Kidney epithelial cell (primary cell): ENCODE measurements at regions not wholly inside any gene's neighbourhood (a gene's known extent, or its start where the extent isn't known, plus 50 kb on each side); places are given as distances from the start of the nearest gene placed in this dataset.

Experiments used
- DNase-seq: peaks from one replicate; pipeline ENCODE4 v3.0.0-alpha.2; 2010; ENCODE audit warnings: low read depth
- H3K27me3 ChIP-seq: 2 replicates; pipeline ENCODE4 v1.6.0; 2011; ENCODE audit warnings: low read length; ENCODE audit not compliant: control insufficient read depth, insufficient read depth
- H3K36me3 ChIP-seq: 2 replicates; pipeline ENCODE4 v1.5.1; 2011; ENCODE audit warnings: low read length; ENCODE audit not compliant: control insufficient read depth, insufficient read depth
- H3K4me3 ChIP-seq: 2 replicates; pipeline ENCODE4 v1.5.1; 2011; ENCODE audit warnings: low read depth, mild to moderate bottlenecking, control low read depth, low read length
- TF ChIP-seq, protein P1 (sequence below): IDR thresholded peaks from 2 replicates; pipeline ENCODE4 v1.5.1; 2011; ENCODE audit warnings: mild to moderate bottlenecking, moderate library complexity, low read length, control low read depth, inconsistent platforms; ENCODE audit not compliant: insufficient read depth, poor library complexity, severe bottlenecking

DNA sequence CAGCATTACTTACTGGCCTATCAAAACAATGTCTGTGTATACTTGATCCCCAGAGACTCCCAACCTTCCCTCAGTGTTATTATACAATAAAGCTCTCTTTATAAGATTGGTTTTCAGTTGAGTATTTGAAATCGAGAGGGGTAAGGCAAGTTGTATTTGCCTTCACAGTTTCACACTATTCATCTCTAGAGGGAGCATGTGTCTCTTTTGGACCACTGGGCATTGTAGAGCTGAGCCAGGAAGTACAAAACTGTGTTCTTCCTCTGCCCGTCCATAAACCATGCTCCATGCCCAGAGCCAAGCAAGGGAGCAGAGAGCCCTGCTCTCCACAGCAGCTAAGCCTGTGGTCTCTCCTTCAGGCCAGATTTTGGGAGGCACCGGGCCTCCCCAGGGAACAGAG, 61.5 kb upstream of the HHIP start:
- no peak for DNase-seq
- TF ChIP-seq, protein P1, sequence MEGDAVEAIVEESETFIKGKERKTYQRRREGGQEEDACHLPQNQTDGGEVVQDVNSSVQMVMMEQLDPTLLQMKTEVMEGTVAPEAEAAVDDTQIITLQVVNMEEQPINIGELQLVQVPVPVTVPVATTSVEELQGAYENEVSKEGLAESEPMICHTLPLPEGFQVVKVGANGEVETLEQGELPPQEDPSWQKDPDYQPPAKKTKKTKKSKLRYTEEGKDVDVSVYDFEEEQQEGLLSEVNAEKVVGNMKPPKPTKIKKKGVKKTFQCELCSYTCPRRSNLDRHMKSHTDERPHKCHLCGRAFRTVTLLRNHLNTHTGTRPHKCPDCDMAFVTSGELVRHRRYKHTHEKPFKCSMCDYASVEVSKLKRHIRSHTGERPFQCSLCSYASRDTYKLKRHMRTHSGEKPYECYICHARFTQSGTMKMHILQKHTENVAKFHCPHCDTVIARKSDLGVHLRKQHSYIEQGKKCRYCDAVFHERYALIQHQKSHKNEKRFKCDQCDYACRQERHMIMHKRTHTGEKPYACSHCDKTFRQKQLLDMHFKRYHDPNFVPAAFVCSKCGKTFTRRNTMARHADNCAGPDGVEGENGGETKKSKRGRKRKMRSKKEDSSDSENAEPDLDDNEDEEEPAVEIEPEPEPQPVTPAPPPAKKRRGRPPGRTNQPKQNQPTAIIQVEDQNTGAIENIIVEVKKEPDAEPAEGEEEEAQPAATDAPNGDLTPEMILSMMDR: no peak
- Histone ChIP-seq H3K27me3 (no peaks in the 10 kb centered on the region), H3K4me3 (no peak overlapping the region), H3K36me3 (no peaks in the 10 kb centered on the region)

GRCh38 chr4:144589512-144589911, 56.4 kb upstream of the HHIP start:
- no peaks in the 10 kb centered on the region for H3K36me3 ChIP-seq
- H3K27me3 ChIP-seq: no peaks in the 10 kb centered on the region

GRCh38 chr4:144590020-144590419, 55.9 kb upstream of the HHIP start:
- Histone ChIP-seq H3K27me3 (no peaks in the 10 kb centered on the region), H3K4me3 (no peak overlapping the region), H3K36me3 (no peaks in the 10 kb centered on the region)
- TF ChIP-seq, protein P1: no peak
- no peak for DNase-seq

More at GRCh38 chr4:144589512-144589911, 56.4 kb upstream of the HHIP start:
- DNase-seq: no peak
- TF ChIP-seq, protein P1: no peak
- H3K4me3 ChIP-seq: no peak overlapping the region

DNA sequence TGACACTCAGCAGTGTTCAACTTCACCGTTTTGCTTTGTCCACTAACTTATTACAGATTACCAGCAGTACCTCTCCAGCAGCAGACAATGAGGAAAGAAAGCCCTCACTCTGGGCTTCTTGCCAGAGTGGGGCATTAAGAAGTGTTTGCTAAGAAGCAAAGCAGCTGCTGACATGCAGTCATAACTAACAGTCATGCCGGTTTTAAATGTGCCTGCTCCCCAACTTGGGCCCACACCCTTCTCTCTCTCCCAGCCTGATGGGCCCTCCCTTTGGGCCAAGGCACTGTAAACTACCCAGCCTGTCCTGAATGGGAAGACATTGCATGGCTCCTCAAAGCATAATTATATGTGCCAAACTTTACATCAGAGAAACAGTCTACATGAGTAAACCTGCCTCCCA, 54.6 kb upstream of the HHIP start:
- Histone ChIP-seq H3K27me3 (no peaks in the 10 kb centered on the region), H3K36me3 (no peaks in the 10 kb centered on the region), H3K4me3 (no peak overlapping the region)
- peak; percentile 54 for DNase-seq
- TF ChIP-seq, protein P1: no peak

DNA sequence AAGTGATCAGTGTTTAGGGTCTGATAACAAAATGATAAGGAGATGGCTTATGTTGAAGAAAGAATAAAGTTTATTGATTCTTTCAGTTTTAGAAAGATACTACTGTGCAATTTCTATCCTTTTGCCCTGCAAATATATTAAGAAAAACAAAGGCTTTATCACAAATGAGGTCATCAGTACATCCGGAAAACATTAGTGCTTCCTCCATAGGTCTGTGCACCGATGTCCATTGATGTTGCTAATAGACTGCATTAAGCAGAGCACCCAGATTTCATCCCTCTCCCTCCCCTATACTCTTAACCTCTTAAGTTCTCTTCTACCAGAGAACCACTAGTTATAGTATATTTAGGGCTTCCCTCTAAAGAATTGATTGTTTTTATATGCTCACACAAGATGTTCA, 53.7 kb upstream of the HHIP start:
- H3K27me3 ChIP-seq: no peaks in the 10 kb centered on the region
- no peaks in the 10 kb centered on the region for H3K36me3 ChIP-seq
- H3K4me3 ChIP-seq: no peak overlapping the region
- no peak for DNase-seq
- TF ChIP-seq, protein P1: no peak

DNA sequence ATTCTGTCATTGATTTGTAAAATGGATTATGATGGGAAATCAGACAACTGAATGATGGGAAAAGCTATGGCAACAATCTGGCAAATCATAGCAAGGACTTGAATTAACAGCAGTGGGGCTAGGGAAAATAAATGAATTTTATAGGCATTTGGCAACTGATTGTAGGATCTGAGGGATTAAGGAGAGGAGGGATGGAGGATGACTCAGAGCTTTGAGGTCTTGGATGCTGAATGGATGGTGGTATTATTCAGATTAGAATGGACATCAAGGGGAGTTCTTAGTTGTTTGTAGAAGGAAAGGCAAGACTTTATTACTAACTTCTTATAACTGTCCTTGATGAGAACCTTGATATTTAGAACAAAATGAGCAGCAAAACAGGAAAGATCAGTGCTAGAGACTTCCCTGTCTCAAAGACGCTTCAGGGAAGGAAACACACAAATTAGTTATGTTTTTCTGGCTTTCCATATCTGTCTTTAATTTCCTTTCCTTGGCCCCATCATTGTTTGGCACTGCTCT, 51.4 kb upstream of the HHIP start:
- TF ChIP-seq, protein P1: no peak
- no peak for DNase-seq
- Histone ChIP-seq H3K36me3 (no peaks in the 10 kb centered on the region), H3K4me3 (no peak overlapping the region), H3K27me3 (no peaks in the 10 kb centered on the region)
